Activated B cell treated with CpG ODN at 0.5 μM for 24 hours (primary cell): ENCODE measurements at regions not wholly inside any gene's neighbourhood (a gene's known extent, or its start where the extent isn't known, plus 50 kb on each side); places are given as distances from the start of the nearest gene placed in this dataset.

Source experiments
- ATAC-seq: fragments of 200-7000 bp; cut with Tn5 transposase; one replicate; pipeline ENCODE4 v1.10.0; 2021; ENCODE audit warnings: low read depth, mild to moderate bottlenecking, moderate library complexity
- CTCF ChIA-PET: fragments of 350-600 bp; sonication (Branson Sonifier 250); formaldehyde crosslinking; loops from one replicate; lab custom pipeline; 2021; ENCODE audit warnings: antibody characterized with exemption; lab: Charles Lee
- POLR2A ChIA-PET: fragments of 350-600 bp; sonication (Branson Sonifier 250); formaldehyde crosslinking; loops from one replicate; lab custom pipeline; 2021; ENCODE audit warnings: antibody characterized with exemption; lab: Charles Lee
- DNase-seq: peaks from one replicate; pipeline ENCODE4 v3.0.0; 2022
- H3K27ac Mint-ChIP-seq: one replicate; pipeline ENCODE4 v1.8.0; 2020; ENCODE audit warnings: mixed read lengths
- H3K27me3 Mint-ChIP-seq: one replicate; pipeline ENCODE4 v1.8.0; 2021; ENCODE audit warnings: mixed read lengths
- H3K36me3 Mint-ChIP-seq: one replicate; pipeline ENCODE4 v1.8.0; 2021; ENCODE audit warnings: low read depth, mixed read lengths
- H3K4me1 Mint-ChIP-seq: one replicate; pipeline ENCODE4 v1.8.0; 2021; ENCODE audit warnings: mixed read lengths
- H3K4me3 Mint-ChIP-seq: one replicate; pipeline ENCODE4 v1.8.0; 2020; ENCODE audit warnings: mild to moderate bottlenecking, mixed read lengths
- H3K9me3 Mint-ChIP-seq: one replicate; pipeline ENCODE4 v1.8.0; 2020; ENCODE audit warnings: mixed read lengths
- intact Hi-C: fragments of 100-400 bp; cut with micrococcal nuclease; formaldehyde crosslinking; loops from one replicate; pipeline ENCODE4 v1.15.1; 2024
- TF ChIP-seq, protein P1 (sequence below): fragments of 200-600 bp; IDR thresholded peaks from one replicate; pipeline ENCODE4 v1.8.0; 2022; ENCODE audit warnings: antibody characterized with exemption, mild to moderate bottlenecking

GRCh38 chr14:101626331-101626730 is 65.0 kb downstream of the DIO3 start:
- ChIA-PET POLR2A (no interaction called here), CTCF (no interaction called here)
- H3K36me3 Mint-ChIP-seq = no peaks in the 10 kb centered on the region
- no peak overlapping the region for H3K27ac Mint-ChIP-seq
- DNase-seq = no peak
- no peak overlapping the region for H3K4me3 Mint-ChIP-seq
- intact Hi-C loops = no loop called here
- peaks cover 9% of the 10 kb centered on the region for H3K27me3 Mint-ChIP-seq
- no peak for ATAC-seq
- peaks cover 2% of the 10 kb centered on the region for H3K4me1 Mint-ChIP-seq
- TF ChIP-seq, protein P1, sequence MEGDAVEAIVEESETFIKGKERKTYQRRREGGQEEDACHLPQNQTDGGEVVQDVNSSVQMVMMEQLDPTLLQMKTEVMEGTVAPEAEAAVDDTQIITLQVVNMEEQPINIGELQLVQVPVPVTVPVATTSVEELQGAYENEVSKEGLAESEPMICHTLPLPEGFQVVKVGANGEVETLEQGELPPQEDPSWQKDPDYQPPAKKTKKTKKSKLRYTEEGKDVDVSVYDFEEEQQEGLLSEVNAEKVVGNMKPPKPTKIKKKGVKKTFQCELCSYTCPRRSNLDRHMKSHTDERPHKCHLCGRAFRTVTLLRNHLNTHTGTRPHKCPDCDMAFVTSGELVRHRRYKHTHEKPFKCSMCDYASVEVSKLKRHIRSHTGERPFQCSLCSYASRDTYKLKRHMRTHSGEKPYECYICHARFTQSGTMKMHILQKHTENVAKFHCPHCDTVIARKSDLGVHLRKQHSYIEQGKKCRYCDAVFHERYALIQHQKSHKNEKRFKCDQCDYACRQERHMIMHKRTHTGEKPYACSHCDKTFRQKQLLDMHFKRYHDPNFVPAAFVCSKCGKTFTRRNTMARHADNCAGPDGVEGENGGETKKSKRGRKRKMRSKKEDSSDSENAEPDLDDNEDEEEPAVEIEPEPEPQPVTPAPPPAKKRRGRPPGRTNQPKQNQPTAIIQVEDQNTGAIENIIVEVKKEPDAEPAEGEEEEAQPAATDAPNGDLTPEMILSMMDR = no peak
- no peaks in the 10 kb centered on the region for H3K9me3 Mint-ChIP-seq

DNA sequence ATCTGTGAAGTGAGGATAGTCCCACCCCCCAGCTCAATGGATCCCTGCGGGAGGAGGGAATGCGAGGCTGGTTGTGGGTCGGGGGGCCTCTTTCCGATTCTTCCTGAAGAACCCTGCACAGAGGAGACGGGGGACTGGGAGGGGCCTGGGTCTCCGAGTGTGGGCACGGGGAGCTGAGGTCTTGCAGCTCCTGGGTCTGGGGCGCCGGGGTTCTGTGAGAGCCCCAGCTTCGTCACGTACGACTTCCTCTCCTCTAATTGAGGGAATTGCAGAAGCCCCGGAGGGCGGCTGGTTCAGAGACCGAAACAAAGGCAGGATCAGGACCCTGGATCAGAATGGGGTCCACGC is 66.6 kb downstream of the DIO3 start:
- DNase-seq (no peak), ATAC-seq (no peak)
- POLR2A ChIA-PET = no interaction called here
- TF ChIP-seq, protein P1 = no peak
- Mint-ChIP-seq H3K27ac (no peak overlapping the region), H3K27me3 (peaks cover 16% of the 10 kb centered on the region), H3K4me1 (peaks cover 2% of the 10 kb centered on the region), H3K36me3 (no peaks in the 10 kb centered on the region), H3K9me3 (no peaks in the 10 kb centered on the region), H3K4me3 (no peak overlapping the region)
- intact Hi-C loops = no loop called here
- CTCF ChIA-PET = interaction anchor here (0.9 kb wide), 1 partner anchor 777 kb away, joined by 3 read pairs; no protein-coding TSS in a partner anchor

- intact Hi-C loops = no loop called here
- Mint-ChIP-seq H3K27ac (no peak overlapping the region), H3K4me1 (peaks cover 2% of the 10 kb centered on the region), H3K36me3 (no peaks in the 10 kb centered on the region), H3K27me3 (peaks cover 14% of the 10 kb centered on the region), H3K4me3 (no peak overlapping the region), H3K9me3 (no peaks in the 10 kb centered on the region)
- peak; percentile 91 for ATAC-seq
- TF ChIP-seq, protein P1 = peak; percentile 77
- ChIA-PET POLR2A (no interaction called here), CTCF (interaction anchor here (1.0 to 1.5 kb wide), 2 partner anchors 778 to 1245 kb away, joined by 3 to 6 read pairs; no protein-coding TSS in a partner anchor)
- DNase-seq = peak; percentile 71
These were observed 67.2 kb downstream of the DIO3 start for GRCh38 chr14:101628471-101628966.

DNA sequence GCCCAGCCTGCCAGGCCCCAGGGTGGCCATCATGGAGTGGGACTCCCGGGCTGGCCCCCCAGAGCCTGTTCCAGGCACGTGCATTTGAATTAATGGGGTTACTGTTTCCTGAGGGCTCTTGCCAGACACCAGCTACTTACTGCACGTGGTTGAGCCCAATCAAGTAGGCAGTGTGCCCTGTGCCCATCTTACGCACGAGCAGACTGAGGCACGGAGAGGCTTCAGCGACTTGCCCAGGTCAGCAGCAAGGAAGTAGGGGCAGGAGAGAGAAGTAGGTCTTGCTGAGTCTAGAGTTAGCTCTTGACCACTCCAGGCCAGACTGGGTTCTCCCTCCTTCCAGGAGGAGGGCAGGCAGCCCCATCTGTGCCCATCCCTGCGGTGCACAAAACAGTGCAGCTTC is 67.7 kb downstream of the DIO3 start:
- H3K36me3 Mint-ChIP-seq = no peaks in the 10 kb centered on the region
- no peaks in the 10 kb centered on the region for H3K9me3 Mint-ChIP-seq
- ChIA-PET CTCF (interaction anchor here (1.0 to 1.5 kb wide), 2 partner anchors 778 to 1246 kb away, joined by 3 to 6 read pairs; no protein-coding TSS in a partner anchor), POLR2A (no interaction called here)
- H3K27ac Mint-ChIP-seq = no peak overlapping the region
- H3K27me3 Mint-ChIP-seq = peaks cover 14% of the 10 kb centered on the region
- intact Hi-C loops = no loop called here
- TF ChIP-seq, protein P1 = no peak
- DNase-seq = no peak
- no peak for ATAC-seq
- H3K4me1 Mint-ChIP-seq = peaks cover 2% of the 10 kb centered on the region
- no peak overlapping the region for H3K4me3 Mint-ChIP-seq

DNA sequence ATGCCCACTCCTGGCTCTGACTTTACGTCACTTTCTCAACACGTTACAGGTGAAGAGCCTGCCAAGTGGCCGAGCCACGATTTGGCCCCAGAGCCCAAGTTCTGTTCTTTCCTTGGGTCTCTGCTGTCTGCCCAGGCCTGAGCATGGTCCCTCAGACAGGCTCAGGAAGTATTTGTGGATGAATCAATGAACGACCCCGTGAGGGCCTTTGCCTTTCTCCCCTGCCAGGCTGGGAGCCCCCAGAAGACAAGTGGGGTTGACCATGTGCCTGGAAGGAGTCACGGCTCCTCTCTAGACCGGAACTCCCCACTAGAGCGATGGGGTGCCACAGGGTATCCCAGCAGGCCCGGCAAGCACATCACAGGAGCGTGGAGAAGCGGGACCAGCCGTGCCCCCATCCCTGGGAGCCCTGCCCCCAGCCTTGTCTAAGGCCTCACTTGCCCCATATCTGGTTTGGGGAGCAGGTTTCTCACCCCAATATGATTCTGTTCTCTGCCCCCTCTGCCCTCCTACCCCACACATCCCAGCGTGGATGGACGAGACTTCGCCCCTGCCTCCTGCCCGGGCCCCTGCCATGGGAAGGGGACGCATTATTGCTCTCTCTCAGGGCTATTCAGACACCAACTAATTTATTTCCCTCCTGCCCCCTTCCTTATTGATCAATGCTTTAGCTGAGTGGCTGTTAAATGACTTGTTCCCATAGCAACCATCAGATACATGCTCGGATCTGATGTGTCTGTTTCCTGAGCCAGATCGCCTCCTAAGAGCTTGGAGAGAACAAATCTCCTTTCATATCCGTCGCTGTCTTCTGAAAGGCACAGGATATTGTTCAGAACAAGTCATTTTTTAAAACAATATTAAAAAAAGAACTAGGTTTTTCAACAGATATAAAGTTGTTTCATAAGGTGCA is 69.0 kb downstream of the DIO3 start:
- CTCF ChIA-PET = interaction anchor here (1.3 to 1.5 kb wide), 2 partner anchors 779 to 1247 kb away, joined by 4 to 6 read pairs; no protein-coding TSS in a partner anchor
- Mint-ChIP-seq H3K4me3 (no peak overlapping the region), H3K36me3 (no peaks in the 10 kb centered on the region), H3K9me3 (no peaks in the 10 kb centered on the region), H3K27me3 (peaks cover 21% of the 10 kb centered on the region), H3K4me1 (peaks cover 2% of the 10 kb centered on the region), H3K27ac (no peak overlapping the region)
- intact Hi-C loops = loop anchor here (10.0 kb wide), 1 partner anchor 506 kb away; no protein-coding TSS in a partner anchor
- ATAC-seq = no peak
- no peak for DNase-seq
- POLR2A ChIA-PET = no interaction called here
- TF ChIP-seq, protein P1 = no peak
